ENCODE measurements at regions not wholly inside any gene's neighbourhood (a gene's known extent, or its start where the extent isn't known, plus 50 kb on each side); places are given as distances from the start of the nearest gene placed in this dataset.
"Not testable (repeated sequence)": the region's sequence is repeated elsewhere in the genome, so short reads cannot be mapped to it uniquely, and the experiment has no call there.

DNA sequence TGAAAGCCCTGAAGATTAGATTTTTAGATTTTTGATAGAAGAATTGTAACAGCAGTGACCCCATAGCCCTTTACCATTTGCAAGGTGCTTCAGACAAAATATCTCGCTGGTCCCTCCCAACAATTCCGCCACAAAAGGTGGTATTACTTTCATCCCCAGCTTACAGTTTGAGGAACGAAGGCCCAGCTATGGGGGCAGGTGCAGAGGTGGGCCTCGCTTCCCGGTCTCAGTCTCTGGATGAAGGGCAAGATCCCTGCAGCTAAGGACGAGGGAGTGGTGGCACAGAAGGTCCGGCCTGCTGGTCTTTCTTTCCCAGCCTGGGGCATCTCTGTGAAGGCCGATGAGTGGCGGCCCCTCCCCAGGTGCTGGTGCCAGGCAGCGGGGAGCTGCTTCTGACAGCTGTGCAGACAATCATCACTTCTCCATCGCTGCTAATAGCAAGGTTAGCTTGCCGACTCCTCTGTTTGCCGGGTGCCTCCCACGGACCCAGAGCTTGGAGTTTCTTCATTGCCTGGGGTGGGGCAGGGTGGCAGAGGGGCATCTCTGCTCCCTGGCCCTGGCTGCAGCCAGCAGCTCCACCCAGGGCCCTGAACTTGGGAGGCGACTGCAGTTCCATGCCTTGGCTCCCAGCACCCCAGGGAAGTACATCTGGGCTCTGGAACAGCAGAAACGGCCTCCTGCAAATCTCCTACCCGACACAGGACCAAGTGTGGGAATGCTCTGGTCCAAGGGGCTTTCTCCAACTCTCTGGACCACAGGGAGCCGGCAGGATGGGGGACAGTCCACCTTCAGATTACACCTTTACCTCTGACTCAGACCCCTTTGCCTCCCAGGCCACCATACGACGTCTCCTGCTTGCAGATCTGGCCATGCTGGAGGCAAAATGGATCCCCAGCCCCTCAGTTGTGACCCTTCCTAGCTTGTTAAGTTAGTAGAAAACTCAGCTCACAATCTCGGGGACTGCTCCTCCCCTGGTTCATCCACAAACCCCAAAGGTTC lies 170.5 kb downstream of the TRIM43 start:
- DNase-seq (ENCODE audit: low spot score); ATAC-seq: not testable (repeated sequence)

DNA sequence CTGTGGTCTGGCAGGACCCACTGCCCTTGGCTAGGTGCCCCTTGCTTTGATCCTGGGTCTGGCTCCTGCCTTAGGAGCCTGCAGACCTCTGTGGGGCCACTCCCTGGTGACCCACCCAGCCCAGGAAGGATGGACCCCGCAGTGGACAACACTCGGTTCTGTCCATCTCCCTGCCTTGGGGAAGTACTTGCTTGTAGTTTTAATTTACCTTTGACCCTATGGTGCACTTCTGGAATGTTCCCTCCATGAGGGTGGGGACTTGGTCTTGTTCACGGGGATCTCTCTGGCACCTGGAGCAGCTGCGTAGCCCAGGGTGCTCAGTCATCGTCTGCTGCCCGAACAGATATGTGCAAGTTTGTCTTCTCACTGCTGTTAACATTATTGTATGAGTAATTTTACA lies 171.3 kb downstream of the TRIM43 start:
- not testable (repeated sequence) for ATAC-seq; DNase-seq (ENCODE audit: low spot score)

DNA sequence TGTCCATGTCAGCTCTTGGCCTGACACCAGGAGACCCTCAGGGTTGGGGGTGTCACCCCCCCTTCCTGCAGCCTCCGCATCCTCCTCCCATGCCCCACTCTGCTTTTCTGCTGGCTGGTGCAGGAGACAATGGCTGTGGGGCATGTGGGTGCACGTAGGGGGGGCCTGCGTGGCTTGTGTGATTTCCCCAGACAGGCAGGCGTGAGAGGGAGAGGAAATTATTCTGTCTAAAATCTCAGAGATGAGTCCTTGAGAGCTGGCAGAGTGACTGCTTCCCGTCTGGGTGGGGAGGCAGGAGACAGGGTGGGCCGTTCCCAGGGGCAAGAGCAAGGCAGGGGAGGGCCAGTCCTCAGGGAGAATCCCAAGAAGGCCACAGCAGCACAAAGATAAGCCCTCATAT lies 173.2 kb downstream of the TRIM43 start:
- DNase-seq (ENCODE audit: low spot score); ATAC-seq: not testable (repeated sequence)

DNA sequence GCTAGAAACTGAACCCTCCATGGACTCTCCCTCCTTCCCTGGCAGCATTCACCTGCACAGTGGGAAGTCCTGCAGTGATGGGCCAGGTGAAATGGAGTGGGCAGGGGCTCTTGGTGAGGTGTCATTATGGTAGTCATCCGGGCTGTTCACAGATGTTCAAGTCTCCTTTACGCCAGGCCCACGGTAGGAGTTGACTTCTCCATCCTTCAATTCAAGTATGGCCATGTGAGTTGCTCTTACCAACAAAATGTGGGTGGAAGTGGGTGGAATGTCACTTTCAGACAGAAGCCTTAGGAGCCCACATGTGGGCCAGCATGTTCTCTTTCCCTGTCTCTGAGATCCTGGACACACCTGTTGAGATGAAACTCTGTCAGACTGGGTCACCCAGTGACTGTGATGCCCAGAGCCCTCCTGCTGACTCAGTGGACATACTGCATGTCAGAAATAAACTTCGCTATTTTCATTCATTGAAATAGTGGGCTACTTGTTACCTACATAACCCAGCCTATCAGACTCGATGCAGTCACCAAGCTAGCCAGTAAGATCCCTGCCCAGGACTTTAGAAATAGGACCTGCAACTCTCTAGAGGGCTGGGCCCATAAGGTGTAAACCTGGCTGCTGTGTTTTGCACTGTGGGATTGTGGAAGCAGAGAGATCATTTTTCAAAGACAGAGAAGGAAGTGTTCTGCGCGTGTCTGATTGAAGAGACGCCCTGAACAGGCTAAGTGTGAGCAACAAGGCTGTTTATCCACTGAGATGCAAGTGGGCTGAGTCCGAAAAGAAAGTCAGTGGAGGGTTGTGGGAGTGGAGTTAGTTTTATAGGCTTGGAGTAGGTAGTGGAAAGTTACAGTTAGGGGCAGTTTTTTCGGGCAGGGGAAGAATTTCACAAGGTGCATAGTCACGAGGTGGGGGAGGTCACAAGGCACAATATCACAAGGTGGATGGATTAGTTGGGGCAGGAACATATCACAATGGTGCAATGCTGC lies 174.4 kb downstream of the TRIM43 start:
- not testable (repeated sequence) for DNase-seq (ENCODE audit: low spot score); ATAC-seq

DNA sequence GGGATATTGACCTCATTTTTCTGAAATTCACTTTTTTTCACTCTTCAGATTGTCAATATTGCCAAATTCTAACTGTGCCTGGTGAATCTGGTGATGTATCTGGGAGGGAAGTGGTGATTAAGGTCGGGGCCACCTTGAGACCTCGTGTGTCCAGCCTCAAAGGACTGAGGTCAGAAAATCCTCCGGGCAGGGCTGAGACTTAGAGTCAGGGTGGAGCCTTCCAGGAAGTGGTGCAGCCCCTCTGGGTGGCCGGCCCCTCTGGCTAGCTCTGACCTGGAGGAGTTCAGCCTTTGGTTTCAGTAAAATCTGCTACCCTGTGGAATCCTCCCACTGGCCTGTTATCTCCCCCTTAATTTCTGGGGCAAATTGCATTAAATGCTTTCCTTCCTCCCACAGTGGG lies 175.7 kb downstream of the TRIM43 start:
- DNase-seq (ENCODE audit: low spot score); ATAC-seq: not testable (repeated sequence)

DNA sequence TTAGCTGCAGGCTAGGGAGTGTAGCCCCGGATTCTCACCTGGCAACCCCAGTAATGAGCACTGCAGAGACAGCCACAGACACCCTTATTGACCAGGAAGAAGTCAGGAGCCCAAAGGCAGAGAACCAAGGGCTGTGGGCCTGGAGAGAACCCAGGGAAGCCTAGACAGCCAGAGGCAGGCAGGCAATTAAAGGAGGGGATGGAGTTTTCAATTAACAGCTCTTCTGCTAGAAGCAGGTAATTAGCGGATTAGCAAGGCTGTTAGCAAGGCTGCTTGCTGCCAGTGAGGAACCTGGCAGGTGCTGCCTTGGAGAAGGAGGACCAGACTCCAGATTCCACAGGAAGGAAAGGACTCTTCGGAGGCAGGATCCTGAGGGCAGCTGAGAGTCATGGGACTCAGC lies 176.1 kb downstream of the TRIM43 start:
- not testable (repeated sequence) for ATAC-seq; DNase-seq (ENCODE audit: low spot score)

DNA sequence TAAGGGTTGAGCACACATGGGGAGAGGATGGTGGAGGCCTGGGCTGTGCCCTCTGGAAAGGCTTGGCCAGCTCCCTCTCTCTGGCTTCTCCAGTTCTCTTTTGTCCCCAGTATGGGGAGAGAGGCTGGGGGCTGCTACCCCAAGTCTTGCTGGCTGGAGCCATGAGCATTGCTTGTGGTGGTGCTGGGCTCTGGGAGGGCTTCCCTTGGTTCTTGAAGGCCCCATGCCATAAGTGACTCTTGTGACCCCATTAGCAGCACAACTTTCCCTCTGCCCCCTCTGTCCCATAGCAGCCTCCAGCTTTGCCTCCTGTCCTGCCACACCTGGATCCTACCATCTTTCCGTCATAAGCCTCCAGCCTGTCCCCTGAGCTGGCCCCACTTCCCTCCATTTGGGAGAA lies 177.5 kb downstream of the TRIM43 start:
- not testable (repeated sequence) for ATAC-seq; DNase-seq (ENCODE audit: low spot score)

DNA sequence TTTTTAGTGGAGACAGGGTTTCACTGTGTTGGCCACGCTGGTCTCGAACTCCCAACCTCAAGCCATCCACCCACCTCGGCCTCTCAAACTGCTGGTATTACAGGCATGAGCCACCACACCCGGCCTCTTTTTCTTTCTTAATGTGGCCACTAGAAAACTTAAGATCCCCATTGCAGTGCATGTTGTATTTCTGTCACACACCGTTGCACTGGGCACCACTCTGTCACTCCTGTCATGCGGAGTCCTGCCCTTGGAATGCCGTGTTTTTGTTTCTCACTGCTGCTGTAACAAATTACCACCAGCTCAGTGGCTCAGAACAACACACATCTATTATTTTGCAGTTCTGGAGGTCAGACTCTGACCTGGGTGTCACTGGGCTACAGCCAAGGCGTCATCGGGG lies 178.9 kb downstream of the TRIM43 start:
- DNase-seq (ENCODE audit: low spot score); ATAC-seq: not testable (repeated sequence)

DNA sequence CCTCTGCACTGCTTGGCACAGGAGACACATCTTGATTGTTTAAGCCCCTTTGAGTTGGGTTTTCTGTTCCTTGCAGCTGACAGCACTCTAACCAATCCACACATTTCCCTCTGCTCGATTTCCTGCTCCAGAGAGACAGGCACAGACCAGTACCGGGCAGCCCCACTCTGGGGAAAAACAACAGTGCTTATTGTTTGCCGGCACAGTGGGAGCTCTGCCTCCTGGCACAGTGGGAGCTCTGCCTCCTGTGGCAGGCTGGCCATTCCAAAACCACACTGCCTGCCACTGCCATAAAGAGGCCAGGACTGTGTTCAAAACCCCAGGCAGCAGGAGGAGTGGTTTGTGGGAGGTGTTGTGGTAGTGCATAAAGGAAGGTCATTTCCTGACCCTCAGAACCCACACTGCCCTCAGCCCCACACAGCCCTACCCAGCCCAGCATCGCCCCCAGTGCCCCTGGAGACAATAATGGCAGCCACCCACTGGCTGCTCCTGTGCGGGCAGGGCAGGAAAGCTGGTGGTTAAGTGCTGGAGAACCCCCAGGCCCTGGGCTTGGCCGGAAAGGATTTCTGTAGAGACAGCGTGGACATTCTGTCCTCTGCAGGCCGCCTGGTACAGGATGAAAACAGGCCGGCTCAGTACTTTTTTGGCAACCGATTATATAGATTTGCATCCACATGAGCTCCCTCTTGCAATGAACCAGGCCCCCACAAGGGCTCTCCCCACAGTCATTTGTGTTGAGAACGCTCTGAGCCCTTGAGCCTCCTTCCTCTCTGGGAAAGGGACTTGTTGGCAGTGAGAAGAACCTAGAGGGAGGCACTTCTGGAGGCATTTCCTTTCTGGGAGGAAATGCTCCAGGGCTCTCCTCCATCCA lies 182.8 kb downstream of the TRIM43 start:
- not testable (repeated sequence) for DNase-seq (ENCODE audit: low spot score); ATAC-seq

DNA sequence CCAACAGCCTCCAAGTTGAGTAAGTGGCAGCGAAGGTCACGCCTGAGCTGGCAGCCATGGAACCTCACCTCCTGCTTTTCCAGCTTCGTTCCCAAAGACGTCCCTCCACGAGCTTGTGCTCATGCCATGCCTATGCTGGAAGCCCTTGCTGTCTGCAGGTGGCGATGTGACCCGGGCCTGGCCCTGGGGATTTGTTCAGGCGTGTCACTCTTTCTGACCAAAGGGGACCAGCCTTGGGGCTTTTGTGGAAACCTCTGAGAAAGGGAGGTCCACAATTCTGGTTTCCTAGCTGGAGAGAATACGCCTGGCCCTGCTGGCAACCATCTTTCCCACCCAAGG lies 183.4 kb downstream of the TRIM43 start:
- ATAC-seq; DNase-seq (ENCODE audit: low spot score): not testable (repeated sequence)

Data from left lobe of liver (tissue), 2 donors.